Mesendoderm (in vitro differentiated cells): ENCODE measurements at regions not wholly inside any gene's neighbourhood (a gene's known extent, or its start where the extent isn't known, plus 50 kb on each side); places are given as distances from the start of the nearest gene placed in this dataset.

Source experiments
- DNase-seq: peaks from one replicate; pipeline ENCODE4 v3.0.0; 2013
- H2AK5ac ChIP-seq: 2 replicates; pipeline ENCODE4 v1.6.1; 2013; ENCODE audit warnings: low read length, inconsistent platforms
- H2BK120ac ChIP-seq: 2 replicates; pipeline ENCODE4 v1.6.1; 2013; ENCODE audit warnings: low read depth, mild to moderate bottlenecking, low read length, moderate library complexity, mixed read lengths
- H2BK15ac ChIP-seq: replicated peaks from 2 replicates; pipeline ENCODE4 v1.6.1; 2013; ENCODE audit warnings: low read depth, mild to moderate bottlenecking, moderate library complexity
- H2BK5ac ChIP-seq: 2 replicates; pipeline ENCODE4 v1.6.1; 2013; ENCODE audit warnings: low read length, inconsistent platforms
- H3K18ac ChIP-seq: 2 replicates; pipeline ENCODE4 v1.6.1; 2013; ENCODE audit warnings: mild to moderate bottlenecking, low read length, mixed read lengths
- H3K23ac ChIP-seq: one replicate; pipeline ENCODE4 v1.6.1; 2013; ENCODE audit warnings: low read length
- H3K27ac ChIP-seq: 2 replicates; pipeline ENCODE4 v1.5.1; 2013; ENCODE audit warnings: low read depth, mild to moderate bottlenecking, inconsistent platforms, low read length, moderate library complexity
- H3K27me3 ChIP-seq: 2 replicates; pipeline ENCODE4 v1.6.1; 2013; ENCODE audit warnings: low read length, control low read depth, mild to moderate bottlenecking, inconsistent platforms; ENCODE audit not compliant: insufficient read depth, poor library complexity
- H3K36me3 ChIP-seq: 2 replicates; pipeline ENCODE4 v1.6.1; 2013; ENCODE audit warnings: low read length, inconsistent platforms; ENCODE audit not compliant: control insufficient read depth, insufficient read depth
- H3K4ac ChIP-seq: one replicate; pipeline ENCODE4 v1.6.1; 2013; ENCODE audit warnings: low read depth, mild to moderate bottlenecking, low read length, moderate library complexity
- H3K4me1 ChIP-seq: 2 replicates; pipeline ENCODE4 v1.6.1; 2013; ENCODE audit warnings: low read depth, low read length, inconsistent platforms; ENCODE audit not compliant: control insufficient read depth
- H3K4me2 ChIP-seq: 2 replicates; pipeline ENCODE4 v1.6.1; 2013; ENCODE audit warnings: low read length
- H3K4me3 ChIP-seq: 2 replicates; pipeline ENCODE4 v1.5.1; 2013; ENCODE audit warnings: mild to moderate bottlenecking, low read length
- H3K56ac ChIP-seq: one replicate; pipeline ENCODE4 v1.6.1; 2013; ENCODE audit warnings: low read length
- H3K79me1 ChIP-seq: 2 replicates; pipeline ENCODE4 v1.6.1; 2013; ENCODE audit warnings: low read length, inconsistent platforms
- H3K79me2 ChIP-seq: 2 replicates; pipeline ENCODE4 v1.6.1; 2013; ENCODE audit warnings: mild to moderate bottlenecking, low read length; ENCODE audit not compliant: control insufficient read depth, insufficient read depth
- H3K9ac ChIP-seq: 2 replicates; pipeline ENCODE4 v1.6.1; 2013; ENCODE audit warnings: low read length, inconsistent platforms
- H4K5ac ChIP-seq: one replicate; pipeline ENCODE4 v1.6.1; 2013; ENCODE audit warnings: low read length
- H4K8ac ChIP-seq: one replicate; pipeline ENCODE4 v1.6.1; 2013; ENCODE audit warnings: low read depth, mild to moderate bottlenecking, control low read depth, low read length, moderate library complexity
- WGBS: extraction: QIAGEN DNeasy Blood & Tissue Kit; methylation state at CpG from one replicate; pipeline ENCODE4 v1.1.7; 2013; ENCODE audit warnings: low lambda C conversion rate, missing lambda C conversion rate; ENCODE audit not compliant: insufficient coverage; ENCODE audit errors: extremely low coverage; 5-methylcytosine and 5-hydroxymethylcytosine counted together

DNA sequence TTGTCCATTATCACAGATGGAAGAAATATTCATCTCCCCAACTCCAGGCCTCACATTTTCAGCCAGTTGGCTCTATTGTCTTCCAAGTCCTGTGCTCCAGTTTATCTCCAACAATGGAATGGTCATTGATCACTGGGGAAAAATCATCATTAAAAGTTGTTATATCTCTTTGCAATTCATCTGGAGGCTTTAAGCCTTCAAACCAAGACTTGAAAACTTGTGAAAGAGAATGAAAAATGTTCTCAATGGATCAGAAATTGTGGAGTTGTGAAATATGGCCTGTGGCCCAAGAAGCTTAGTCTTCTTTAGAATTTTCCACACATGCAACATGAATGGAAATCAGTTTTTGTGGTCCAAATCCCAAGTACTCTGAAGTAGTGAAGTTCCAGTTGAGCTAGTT, 569.6 kb downstream of the EBF1 start:
- H3K9ac ChIP-seq = no peak overlapping the region
- no peak overlapping the region for H3K23ac ChIP-seq

DNA sequence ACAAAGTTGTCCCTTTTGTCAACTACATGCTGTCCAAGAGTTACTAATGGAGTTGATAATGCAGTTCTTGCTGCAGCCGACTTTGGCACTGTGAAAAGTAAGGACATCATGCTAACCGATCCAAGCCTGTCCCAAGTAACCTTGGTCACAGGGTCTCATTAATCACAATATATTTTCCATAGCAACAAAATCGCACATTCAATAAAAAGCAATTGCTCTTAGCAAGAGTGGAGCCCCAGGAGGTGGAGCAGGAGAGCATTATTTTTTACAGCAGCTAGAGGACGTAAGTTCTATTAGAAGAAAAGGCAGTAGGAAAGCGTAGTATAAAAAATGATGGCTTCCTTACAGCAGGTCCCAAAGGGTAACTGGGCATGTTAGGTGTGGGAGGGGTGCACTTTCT, 570.3 kb downstream of the EBF1 start:
- Histone ChIP-seq H3K9ac (no peak overlapping the region), H2BK120ac (no peak overlapping the region), H2BK15ac (no peak overlapping the region), H3K23ac (no peak overlapping the region), H3K4me3 (no peak overlapping the region), H2AK5ac (no peak overlapping the region), H4K5ac (no peak overlapping the region), H3K79me1 (no peaks in the 10 kb centered on the region), H3K4me2 (no peak overlapping the region), H3K18ac (no peak overlapping the region), H4K8ac (no peak overlapping the region), H3K27me3 (no peaks in the 10 kb centered on the region), H3K79me2 (no peaks in the 10 kb centered on the region), H3K4ac (no peak overlapping the region), H3K56ac (no peak overlapping the region), H3K36me3 (no peaks in the 10 kb centered on the region), H3K27ac (no peak overlapping the region), H3K4me1 (no peaks in the 10 kb centered on the region), H2BK5ac (no peak overlapping the region)
- DNase-seq = no peak
- no CpG with 5 or more reads among the region's 5 CpGs for WGBS

More for the DNA sequence above, 569.6 kb downstream of the EBF1 start:
- no peak overlapping the region for H2BK5ac ChIP-seq
- H3K4me2 ChIP-seq = no peak overlapping the region
- H2AK5ac ChIP-seq = no peak overlapping the region
- no peak overlapping the region for H3K4me3 ChIP-seq
- no peak overlapping the region for H4K8ac ChIP-seq
- no peak overlapping the region for H3K56ac ChIP-seq
- H2BK120ac ChIP-seq = no peak overlapping the region
- H2BK15ac ChIP-seq = no peak overlapping the region
- no peaks in the 10 kb centered on the region for H3K79me1 ChIP-seq
- no peak overlapping the region for H4K5ac ChIP-seq
- no peaks in the 10 kb centered on the region for H3K36me3 ChIP-seq
- H3K79me2 ChIP-seq = no peaks in the 10 kb centered on the region
- no peak overlapping the region for H3K4ac ChIP-seq
- H3K27me3 ChIP-seq = no peaks in the 10 kb centered on the region
- no peaks in the 10 kb centered on the region for H3K4me1 ChIP-seq
- H3K27ac ChIP-seq = no peak overlapping the region
- no peak overlapping the region for H3K18ac ChIP-seq
- DNase-seq = no peak

DNA sequence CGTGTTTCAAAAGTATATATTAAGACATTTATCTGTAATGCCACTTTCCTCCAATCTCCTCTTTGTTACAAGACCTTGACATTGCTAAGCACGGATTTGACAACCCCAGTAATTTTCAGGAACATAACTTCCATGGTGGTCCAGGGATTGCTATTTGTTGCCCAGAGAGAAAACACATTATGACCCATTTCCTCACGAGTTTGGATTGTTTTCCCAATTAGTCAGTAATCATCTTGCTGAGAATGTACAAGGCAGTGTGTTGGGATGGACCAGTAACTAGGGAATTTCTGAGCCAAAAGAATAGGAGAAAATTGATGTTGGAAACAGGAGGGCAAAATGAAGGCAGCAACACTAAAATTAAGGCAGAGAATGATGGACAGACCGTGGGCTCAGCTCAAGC, 574.1 kb downstream of the EBF1 start:
- Histone ChIP-seq H3K36me3 (no peaks in the 10 kb centered on the region), H3K56ac (no peak overlapping the region), H2BK5ac (no peak overlapping the region), H3K4me1 (no peaks in the 10 kb centered on the region), H4K5ac (no peak overlapping the region), H2AK5ac (no peak overlapping the region), H3K4me2 (no peak overlapping the region), H2BK15ac (no peak overlapping the region), H3K18ac (no peak overlapping the region), H3K79me1 (no peaks in the 10 kb centered on the region), H3K4ac (no peak overlapping the region), H3K27me3 (no peaks in the 10 kb centered on the region), H3K79me2 (no peaks in the 10 kb centered on the region), H3K9ac (no peak overlapping the region), H3K4me3 (no peak overlapping the region), H2BK120ac (no peak overlapping the region), H3K23ac (no peak overlapping the region), H4K8ac (no peak overlapping the region), H3K27ac (no peak overlapping the region)
- DNase-seq = no peak
- WGBS = no CpG with 5 or more reads among the region's 4 CpGs

DNA sequence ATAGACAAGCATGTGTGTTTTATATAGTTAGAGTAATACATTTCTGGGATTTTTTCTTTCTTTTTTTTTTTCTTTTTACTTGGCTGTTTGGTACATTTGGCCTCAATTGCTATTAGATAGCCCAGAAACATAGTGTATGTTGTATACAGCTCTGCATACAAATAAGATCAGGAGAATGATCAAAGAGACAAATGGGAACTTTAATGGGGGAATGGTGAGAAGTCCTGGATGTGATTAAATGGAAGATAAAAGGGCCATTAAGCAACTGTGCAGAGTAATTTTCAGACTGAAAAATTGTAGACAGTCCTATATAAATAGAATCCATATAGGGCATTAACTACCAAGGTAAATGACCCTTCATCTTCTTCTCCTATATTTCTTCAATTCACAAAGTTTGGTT, 575.6 kb downstream of the EBF1 start:
- Histone ChIP-seq H3K79me1 (no peaks in the 10 kb centered on the region), H2AK5ac (no peak overlapping the region), H2BK15ac (no peak overlapping the region), H3K27ac (no peak overlapping the region), H3K4ac (no peak overlapping the region), H3K79me2 (no peaks in the 10 kb centered on the region), H4K5ac (no peak overlapping the region), H3K56ac (no peak overlapping the region), H4K8ac (no peak overlapping the region), H2BK120ac (no peak overlapping the region), H3K4me2 (no peak overlapping the region), H3K27me3 (no peaks in the 10 kb centered on the region), H3K4me3 (no peak overlapping the region), H3K4me1 (no peaks in the 10 kb centered on the region), H2BK5ac (no peak overlapping the region), H3K23ac (no peak overlapping the region), H3K9ac (no peak overlapping the region), H3K36me3 (no peaks in the 10 kb centered on the region), H3K18ac (no peak overlapping the region)
- DNase-seq = no peak

DNA sequence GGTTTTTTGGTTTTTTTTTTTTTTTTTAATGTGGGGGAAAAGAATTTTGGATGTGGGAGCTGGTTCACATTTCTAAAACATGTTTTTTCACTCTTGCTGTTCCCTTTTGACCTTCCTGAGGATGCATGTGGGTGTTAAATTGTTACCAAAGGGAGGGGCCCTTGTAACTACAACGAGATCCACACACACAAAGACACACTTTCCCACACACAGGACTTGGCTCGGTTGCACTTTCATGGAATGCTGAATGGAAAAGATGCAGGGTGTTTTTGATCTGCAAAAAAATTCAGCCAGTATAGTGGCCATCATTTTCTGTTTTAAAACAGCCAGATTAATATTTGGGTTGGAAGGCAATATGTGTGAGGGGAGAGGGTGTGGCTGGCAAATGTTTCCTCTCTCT, 576.9 kb downstream of the EBF1 start:
- Histone ChIP-seq H3K79me2 (no peaks in the 10 kb centered on the region), H3K18ac (no peak overlapping the region), H3K4me3 (no peak overlapping the region), H2BK15ac (no peak overlapping the region), H3K23ac (no peak overlapping the region), H3K56ac (no peak overlapping the region), H4K8ac (no peak overlapping the region), H2BK120ac (no peak overlapping the region), H3K27me3 (no peaks in the 10 kb centered on the region), H3K9ac (no peak overlapping the region), H4K5ac (no peak overlapping the region), H3K4ac (no peak overlapping the region), H3K36me3 (no peaks in the 10 kb centered on the region), H3K4me2 (no peak overlapping the region), H3K79me1 (no peaks in the 10 kb centered on the region), H2AK5ac (no peak overlapping the region), H3K4me1 (no peaks in the 10 kb centered on the region), H3K27ac (no peak overlapping the region), H2BK5ac (no peak overlapping the region)
- DNase-seq = no peak
- WGBS = no CpG with 5 or more reads among the region's 2 CpGs

DNA sequence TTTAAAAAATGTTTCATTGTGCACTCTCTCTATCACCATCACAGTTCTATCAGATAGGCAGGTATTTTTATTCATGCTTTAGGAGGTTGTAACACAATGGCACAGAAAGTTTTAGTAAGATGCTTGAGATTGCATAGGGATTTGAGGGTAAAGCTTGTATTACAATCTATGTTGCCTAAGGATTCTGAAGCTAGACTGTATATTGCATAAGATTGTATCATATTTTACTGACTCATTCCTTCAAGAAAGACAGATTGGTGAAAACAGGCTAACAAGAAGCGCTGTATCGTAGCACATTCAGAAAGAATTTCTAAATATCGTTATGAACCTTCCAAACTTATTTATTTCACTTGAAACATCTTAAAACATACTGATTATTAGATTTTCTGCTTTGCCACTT, 577.7 kb downstream of the EBF1 start:
- H3K4ac ChIP-seq = no peak overlapping the region
- no peak overlapping the region for H3K27ac ChIP-seq
- H3K18ac ChIP-seq = no peak overlapping the region
- no peak overlapping the region for H2BK5ac ChIP-seq
- H3K36me3 ChIP-seq = no peaks in the 10 kb centered on the region
- no peak overlapping the region for H3K56ac ChIP-seq
- no peaks in the 10 kb centered on the region for H3K79me2 ChIP-seq
- no CpG with 5 or more reads among the region's 3 CpGs for WGBS
- DNase-seq = no peak
- no peak overlapping the region for H3K23ac ChIP-seq
- no peak overlapping the region for H2AK5ac ChIP-seq
- H3K27me3 ChIP-seq = no peaks in the 10 kb centered on the region
- H3K4me1 ChIP-seq = no peaks in the 10 kb centered on the region
- no peak overlapping the region for H2BK120ac ChIP-seq
- no peak overlapping the region for H3K4me2 ChIP-seq
- H2BK15ac ChIP-seq = no peak overlapping the region
- no peak overlapping the region for H3K4me3 ChIP-seq
- no peak overlapping the region for H3K9ac ChIP-seq
- no peak overlapping the region for H4K5ac ChIP-seq
- H4K8ac ChIP-seq = no peak overlapping the region
- no peaks in the 10 kb centered on the region for H3K79me1 ChIP-seq
